Suprapubic skin (tissue), 3 donors: ENCODE measurements at regions not wholly inside any gene's neighbourhood (a gene's known extent, or its start where the extent isn't known, plus 50 kb on each side); places are given as distances from the start of the nearest gene placed in this dataset.

ENCODE experiments used
- CTCF ChIP-seq, 2 donors: fragments of 200-600 bp in 1 of 2; fragments of 450-650 bp in 1 of 2; sonication (generic) in 1 of 2; IDR thresholded peaks; one replicate each; pipeline ENCODE4 v1.5.1; 2016 to 2019; ENCODE audit warnings: antibody characterized with exemption in 2 of 2, mild to moderate bottlenecking in 1 of 2, moderate library complexity in 1 of 2
- EP300 ChIP-seq: sonication (generic); formaldehyde crosslinking; IDR thresholded peaks from one replicate; pipeline ENCODE4 v1.6.1; 2017; ENCODE audit warnings: antibody characterized with exemption
- POLR2A ChIP-seq, 2 donors: fragments of 450-650 bp; IDR thresholded peaks; one replicate each; pipeline ENCODE4 v1.6.1; 2017; ENCODE audit warnings: antibody characterized with exemption in 2 of 2, mild to moderate bottlenecking in 2 of 2, moderate library complexity in 2 of 2

GRCh38 chr4:124993838-124994237 lies 281.3 kb upstream of the ANKRD50 start:
- no peak for TF ChIP-seq POLR2A (IDR thresholded peaks at IDR 0.05)
- no peak for TF ChIP-seq EP300
- no peak for TF ChIP-seq CTCF (IDR thresholded peaks at IDR 0.05)
